CD14-positive monocyte (primary cell): ENCODE measurements at regions not wholly inside any gene's neighbourhood (a gene's known extent, or its start where the extent isn't known, plus 50 kb on each side); places are given as distances from the start of the nearest gene placed in this dataset.

Source experiments
- DNase-seq, 3 donors: peaks; one replicate each; pipeline ENCODE4 v3.0.0-alpha.2; 2011 to 2022
- H2AFZ ChIP-seq: 2 replicates; pipeline ENCODE4 v1.6.0; 2012; ENCODE audit warnings: mild to moderate bottlenecking, low read depth, low read length, inconsistent platforms; ENCODE audit not compliant: insufficient read depth, poor library complexity, severe bottlenecking
- H3K27ac ChIP-seq, 2 donors: 1 replicate in 1 of 2; 2 replicates in 1 of 2; pipeline ENCODE4 v1.5.1; 2012 to 2013; ENCODE audit warnings: low read length in 2 of 2, control low read depth in 1 of 2, inconsistent platforms in 1 of 2, low read depth in 1 of 2, mild to moderate bottlenecking in 1 of 2
- H3K27me3 ChIP-seq, 2 donors: one replicate each; pipeline versions ENCODE4 v1.6.0 to v1.6.1; 2011 to 2013; ENCODE audit warnings: low read length in 2 of 2; ENCODE audit not compliant: control insufficient read depth in 2 of 2, insufficient read depth in 2 of 2
- H3K36me3 ChIP-seq, 2 donors: replicated peaks in 1 of 2; 1 replicate in 1 of 2; 2 replicates in 1 of 2; pipeline versions ENCODE4 v1.5.1 to v1.6.1; 2012 to 2013; ENCODE audit warnings: low read length in 2 of 2, control low read depth in 1 of 2, inconsistent platforms in 1 of 2, mild to moderate bottlenecking in 1 of 2; ENCODE audit not compliant: insufficient read depth in 2 of 2, control insufficient read depth in 1 of 2
- H3K4me1 ChIP-seq, 2 donors: 1 replicate in 1 of 2; 2 replicates in 1 of 2; pipeline versions ENCODE4 v1.5.1 to v1.6.1; 2012 to 2013; ENCODE audit warnings: low read length in 2 of 2, control low read depth in 1 of 2, inconsistent platforms in 1 of 2, mild to moderate bottlenecking in 1 of 2, moderate library complexity in 1 of 2; ENCODE audit not compliant: insufficient read depth in 2 of 2, control insufficient read depth in 1 of 2
- H3K4me2 ChIP-seq: replicated peaks from 2 replicates; pipeline ENCODE3; 2012; ENCODE audit warnings: low read length, moderate library complexity, mild to moderate bottlenecking; ENCODE audit not compliant: poor library complexity, severe bottlenecking; ENCODE audit errors: extremely low read depth
- H3K4me3 ChIP-seq, 3 experiments: fragments of 200-600 bp in 1 of 3; sonication (generic) in 1 of 3; replicated peaks in 1 of 3; 1 replicate in 2 of 3; 2 replicates in 1 of 3; pipeline ENCODE4 v1.5.1; 2011 to 2013; ENCODE audit warnings: low read length in 3 of 3, mild to moderate bottlenecking in 3 of 3, control low read depth in 2 of 3, low read depth in 2 of 3, inconsistent platforms in 1 of 3, moderate library complexity in 1 of 3
- H3K79me2 ChIP-seq: 2 replicates; pipeline ENCODE4 v1.6.0; 2012; ENCODE audit warnings: mild to moderate bottlenecking, control low read depth, inconsistent platforms, low read length, moderate library complexity; ENCODE audit not compliant: insufficient read depth
- H3K9ac ChIP-seq: 2 replicates; pipeline ENCODE4 v1.6.0; 2017; ENCODE audit warnings: low read length, mild to moderate bottlenecking; ENCODE audit not compliant: insufficient read depth, poor library complexity, severe bottlenecking
- H3K9me3 ChIP-seq, 2 donors: replicated peaks in 1 of 2; 1 replicate in 1 of 2; 2 replicates in 1 of 2; pipeline versions ENCODE4 v1.5.1 to v1.6.1; 2012 to 2013; ENCODE audit warnings: low read length in 2 of 2, control low read depth in 1 of 2; ENCODE audit not compliant: control insufficient read depth in 1 of 2, insufficient read depth in 1 of 2
- H4K20me1 ChIP-seq: 2 replicates; pipeline ENCODE4 v1.6.0; 2012; ENCODE audit warnings: mild to moderate bottlenecking, low read length, control low read depth, moderate library complexity; ENCODE audit not compliant: insufficient read depth
- H3K27ac Mint-ChIP-seq, 7 donors: one replicate each; pipeline ENCODE4 v1.8.0; 2020; ENCODE audit warnings: mild to moderate bottlenecking in 7 of 7, mixed read lengths in 7 of 7, moderate library complexity in 6 of 7, inconsistent platforms in 2 of 7
- H3K27me3 Mint-ChIP-seq, 3 donors: one replicate each; pipeline ENCODE4 v1.8.0; 2021 to 2022; ENCODE audit warnings: low read depth in 3 of 3, mild to moderate bottlenecking in 3 of 3, mixed read lengths in 3 of 3, moderate library complexity in 3 of 3, inconsistent platforms in 1 of 3
- H3K36me3 Mint-ChIP-seq, 2 donors: one replicate each; pipeline ENCODE4 v1.8.0; 2020; ENCODE audit warnings: mixed read lengths in 2 of 2, inconsistent platforms in 1 of 2, mild to moderate bottlenecking in 1 of 2
- H3K4me1 Mint-ChIP-seq: one replicate; pipeline ENCODE4 v1.8.0; 2020; ENCODE audit warnings: mild to moderate bottlenecking, mixed read lengths
- H3K4me3 Mint-ChIP-seq, 2 donors: one replicate each; pipeline ENCODE4 v1.8.0; 2020; ENCODE audit warnings: mild to moderate bottlenecking in 2 of 2, mixed read lengths in 2 of 2, moderate library complexity in 1 of 2
- H3K9me3 Mint-ChIP-seq, 7 donors: one replicate each; pipeline ENCODE4 v1.8.0; 2020 to 2022; ENCODE audit warnings: mixed read lengths in 7 of 7, mild to moderate bottlenecking in 6 of 7, moderate library complexity in 6 of 7, inconsistent platforms in 2 of 7
- WGBS: methylation state at CpG from one replicate; pipeline ENCODE4 v1.1.5; 2013; ENCODE audit warnings: missing lambda C conversion rate; ENCODE audit not compliant: insufficient coverage; 5-methylcytosine and 5-hydroxymethylcytosine counted together
- intact Hi-C, 2 donors: fragments of 100-400 bp; cut with micrococcal nuclease; formaldehyde crosslinking; loops; one replicate each; pipeline versions ENCODE4 v1.15.0 to v1.15.1; 2023
- TF ChIP-seq, protein P1 (sequence below): fragments of 200-600 bp; IDR thresholded peaks from one replicate; pipeline ENCODE4 v1.8.0; 2022; ENCODE audit warnings: antibody characterized with exemption, mild to moderate bottlenecking

GRCh38 chr2:235399895-235400294 is 93.9 kb upstream of the AGAP1 start:
- no peaks in the 10 kb centered on the region for H3K4me1 Mint-ChIP-seq
- H3K79me2 ChIP-seq: no peaks in the 10 kb centered on the region

GRCh38 chr2:235402422-235402821 is 91.4 kb upstream of the AGAP1 start:
- Histone ChIP-seq H4K20me1 (no peaks in the 10 kb centered on the region), H3K79me2 (no peaks in the 10 kb centered on the region), H2AFZ (no peak overlapping the region), H3K9ac (no peak overlapping the region), H3K27me3 (no peaks in the 10 kb centered on the region), H3K9me3 (peaks cover 0 to 3% of the 10 kb centered on the region in 2 donors), H3K27ac (no peak overlapping the region), H3K4me2 (no peak overlapping the region), H3K4me1 (no peaks in the 10 kb centered on the region), H3K36me3 (no peaks in the 10 kb centered on the region), H3K4me3 (no peak overlapping the region)
- Mint-ChIP-seq H3K9me3 (peaks cover 0 to 15% (median 6%) of the 10 kb centered on the region in 7 donors), H3K27me3 (peaks cover 2% of the 10 kb centered on the region in 3 donors), H3K4me1 (no peaks in the 10 kb centered on the region), H3K4me3 (no peak overlapping the region), H3K36me3 (no peaks in the 10 kb centered on the region), H3K27ac (no peak overlapping the region)
- WGBS: 75% methylated on average over 1 of the region's 2 CpGs
- no peak for DNase-seq
- TF ChIP-seq, protein P1, sequence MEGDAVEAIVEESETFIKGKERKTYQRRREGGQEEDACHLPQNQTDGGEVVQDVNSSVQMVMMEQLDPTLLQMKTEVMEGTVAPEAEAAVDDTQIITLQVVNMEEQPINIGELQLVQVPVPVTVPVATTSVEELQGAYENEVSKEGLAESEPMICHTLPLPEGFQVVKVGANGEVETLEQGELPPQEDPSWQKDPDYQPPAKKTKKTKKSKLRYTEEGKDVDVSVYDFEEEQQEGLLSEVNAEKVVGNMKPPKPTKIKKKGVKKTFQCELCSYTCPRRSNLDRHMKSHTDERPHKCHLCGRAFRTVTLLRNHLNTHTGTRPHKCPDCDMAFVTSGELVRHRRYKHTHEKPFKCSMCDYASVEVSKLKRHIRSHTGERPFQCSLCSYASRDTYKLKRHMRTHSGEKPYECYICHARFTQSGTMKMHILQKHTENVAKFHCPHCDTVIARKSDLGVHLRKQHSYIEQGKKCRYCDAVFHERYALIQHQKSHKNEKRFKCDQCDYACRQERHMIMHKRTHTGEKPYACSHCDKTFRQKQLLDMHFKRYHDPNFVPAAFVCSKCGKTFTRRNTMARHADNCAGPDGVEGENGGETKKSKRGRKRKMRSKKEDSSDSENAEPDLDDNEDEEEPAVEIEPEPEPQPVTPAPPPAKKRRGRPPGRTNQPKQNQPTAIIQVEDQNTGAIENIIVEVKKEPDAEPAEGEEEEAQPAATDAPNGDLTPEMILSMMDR: no peak
- intact Hi-C loops: no loop called here

More at GRCh38 chr2:235399895-235400294, 93.9 kb upstream of the AGAP1 start:
- H3K27ac ChIP-seq: no peak overlapping the region
- no peak overlapping the region for H2AFZ ChIP-seq
- no peak overlapping the region for H3K4me2 ChIP-seq
- TF ChIP-seq, protein P1: no peak
- H3K9me3 ChIP-seq: peaks cover 0 to 3% of the 10 kb centered on the region in 2 donors
- H3K36me3 ChIP-seq: no peaks in the 10 kb centered on the region
- H3K27me3 ChIP-seq: no peaks in the 10 kb centered on the region
- H3K4me3 Mint-ChIP-seq: no peak overlapping the region
- H3K36me3 Mint-ChIP-seq: no peaks in the 10 kb centered on the region
- no peak for DNase-seq
- H3K4me1 ChIP-seq: no peaks in the 10 kb centered on the region
- no peak overlapping the region for H3K27ac Mint-ChIP-seq
- no CpG with 5 or more reads among the region's 1 CpG for WGBS
- H3K9me3 Mint-ChIP-seq: peaks cover 0 to 15% (median 6%) of the 10 kb centered on the region in 7 donors
- intact Hi-C loops: no loop called here
- no peaks in the 10 kb centered on the region for H4K20me1 ChIP-seq
- H3K4me3 ChIP-seq: no peak overlapping the region
- H3K27me3 Mint-ChIP-seq: peaks cover 2 to 8% (median 3%) of the 10 kb centered on the region in 3 donors
- no peak overlapping the region for H3K9ac ChIP-seq
